Activated naive CD8-positive, alpha-beta T cell treated with anti-CD3 and anti-CD28 coated beads, Interleukin-2, amount 10 ng/mL, durations not matched to agents 7 days and 5 days (primary cell): ENCODE measurements at regions not wholly inside any gene's neighbourhood (a gene's known extent, or its start where the extent isn't known, plus 50 kb on each side); places are given as distances from the start of the nearest gene placed in this dataset.
"Not testable (repeated sequence)": the region's sequence is repeated elsewhere in the genome, so short reads cannot be mapped to it uniquely, and the experiment has no call there.

ENCODE experiments used
- ATAC-seq: fragments of 150-1000 bp; cut with Tn5 transposase; one replicate; pipeline ENCODE4 v1.10.0; 2021; ENCODE audit warnings: low read depth, moderate library complexity
- POLR2A ChIA-PET: fragments of 350-600 bp; sonication (Branson Sonifier 250); formaldehyde crosslinking; loops from one replicate; lab custom pipeline; 2021; ENCODE audit warnings: antibody characterized with exemption; lab: Charles Lee
- DNase-seq: peaks from one replicate; pipeline ENCODE4 v3.0.0; 2021
- H3K27ac Mint-ChIP-seq: one replicate; pipeline ENCODE4 v1.8.0; 2022; ENCODE audit warnings: mild to moderate bottlenecking, mixed read lengths
- H3K27me3 Mint-ChIP-seq: one replicate; pipeline ENCODE4 v1.8.0; 2022; ENCODE audit warnings: mild to moderate bottlenecking, moderate library complexity, mixed read lengths
- H3K36me3 Mint-ChIP-seq: one replicate; pipeline ENCODE4 v1.8.0; 2021; ENCODE audit warnings: mild to moderate bottlenecking, mixed read lengths
- H3K4me1 Mint-ChIP-seq: one replicate; pipeline ENCODE4 v1.8.0; 2021; ENCODE audit warnings: mixed read lengths
- H3K4me3 Mint-ChIP-seq: one replicate; pipeline ENCODE4 v1.8.0; 2022; ENCODE audit warnings: mild to moderate bottlenecking, moderate library complexity, mixed read lengths
- H3K9me3 Mint-ChIP-seq: one replicate; pipeline ENCODE4 v1.8.0; 2021; ENCODE audit warnings: mixed read lengths

- ATAC-seq, H3K27ac Mint-ChIP-seq, H3K4me3 Mint-ChIP-seq: not testable (repeated sequence)
These were observed 1075.3 kb downstream of the SI start for GRCh38 chr3:164003016-164003415.

GRCh38 chr3:163983940-163984339, 1094.4 kb downstream of the SI start:
- Mint-ChIP-seq H3K27ac (no peak overlapping the region), H3K4me1 (no peaks in the 10 kb centered on the region), H3K27me3 (no peaks in the 10 kb centered on the region), H3K36me3 (no peaks in the 10 kb centered on the region), H3K9me3 (no peaks in the 10 kb centered on the region), H3K4me3 (no peak overlapping the region)
- no peak for ATAC-seq
- POLR2A ChIA-PET, result no interaction called here
- DNase-seq, result no peak

More at GRCh38 chr3:164003016-164003415, 1075.3 kb downstream of the SI start:
- H3K9me3 Mint-ChIP-seq, POLR2A ChIA-PET, H3K27me3 Mint-ChIP-seq, DNase-seq, H3K36me3 Mint-ChIP-seq, H3K4me1 Mint-ChIP-seq: not testable (repeated sequence)

- Mint-ChIP-seq H3K9me3 (peaks cover 4% of the 10 kb centered on the region), H3K27me3 (no peaks in the 10 kb centered on the region), H3K36me3 (no peaks in the 10 kb centered on the region), H3K27ac (no peak overlapping the region), H3K4me3 (no peak overlapping the region), H3K4me1 (no peaks in the 10 kb centered on the region)
- POLR2A ChIA-PET, result no interaction called here
- ATAC-seq (no peak), DNase-seq (no peak)
These were observed 1106.4 kb downstream of the SI start for GRCh38 chr3:163971861-163972260.

GRCh38 chr3:163957072-163957471, 1121.2 kb downstream of the SI start:
- POLR2A ChIA-PET, result no interaction called here
- H3K36me3 Mint-ChIP-seq, result no peaks in the 10 kb centered on the region
- DNase-seq (no peak), ATAC-seq (no peak)
- no peak overlapping the region for H3K4me3 Mint-ChIP-seq
- H3K4me1 Mint-ChIP-seq, result no peaks in the 10 kb centered on the region
- no peaks in the 10 kb centered on the region for H3K27me3 Mint-ChIP-seq
- no peaks in the 10 kb centered on the region for H3K9me3 Mint-ChIP-seq
- H3K27ac Mint-ChIP-seq, result no peak overlapping the region

- Mint-ChIP-seq H3K36me3 (no peaks in the 10 kb centered on the region), H3K27ac (no peak overlapping the region), H3K4me1 (no peaks in the 10 kb centered on the region), H3K4me3 (no peak overlapping the region), H3K27me3 (no peaks in the 10 kb centered on the region), H3K9me3 (no peaks in the 10 kb centered on the region)
- ATAC-seq (no peak), DNase-seq (no peak)
- POLR2A ChIA-PET, result no interaction called here
These were observed 1124.8 kb downstream of the SI start for GRCh38 chr3:163953526-163953925.

GRCh38 chr3:163952499-163952898, 1125.8 kb downstream of the SI start:
- DNase-seq, result no peak
- H3K4me3 Mint-ChIP-seq, result no peak overlapping the region
- H3K9me3 Mint-ChIP-seq, result peaks cover 3% of the 10 kb centered on the region
- no peak for ATAC-seq
- no peaks in the 10 kb centered on the region for H3K4me1 Mint-ChIP-seq
- POLR2A ChIA-PET, result no interaction called here
- H3K36me3 Mint-ChIP-seq, result no peaks in the 10 kb centered on the region
- H3K27ac Mint-ChIP-seq, result no peak overlapping the region
- H3K27me3 Mint-ChIP-seq, result no peaks in the 10 kb centered on the region

GRCh38 chr3:163951397-163951987, 1126.8 kb downstream of the SI start:
- Mint-ChIP-seq H3K4me3 (no peak overlapping the region), H3K4me1 (no peaks in the 10 kb centered on the region), H3K27me3 (no peaks in the 10 kb centered on the region), H3K27ac (no peak overlapping the region), H3K9me3 (peaks cover 3% of the 10 kb centered on the region), H3K36me3 (no peaks in the 10 kb centered on the region)
- POLR2A ChIA-PET, result no interaction called here
- no peak for ATAC-seq
- no peak for DNase-seq

- H3K4me1 Mint-ChIP-seq, result no peaks in the 10 kb centered on the region
- H3K27ac Mint-ChIP-seq, result no peak overlapping the region
These were observed 1131.5 kb downstream of the SI start for GRCh38 chr3:163946785-163947184.

GRCh38 chr3:163943664-163944063, 1134.6 kb downstream of the SI start:
- H3K36me3 Mint-ChIP-seq, result no peaks in the 10 kb centered on the region
- H3K27ac Mint-ChIP-seq, result no peak overlapping the region
- DNase-seq (no peak), ATAC-seq (no peak)
- no peak overlapping the region for H3K4me3 Mint-ChIP-seq
- peaks cover 9% of the 10 kb centered on the region for H3K9me3 Mint-ChIP-seq
- H3K4me1 Mint-ChIP-seq, result no peaks in the 10 kb centered on the region
- H3K27me3 Mint-ChIP-seq, result no peaks in the 10 kb centered on the region
- POLR2A ChIA-PET, result no interaction called here

More at GRCh38 chr3:163946785-163947184, 1131.5 kb downstream of the SI start:
- Mint-ChIP-seq H3K36me3 (no peaks in the 10 kb centered on the region), H3K27me3 (no peaks in the 10 kb centered on the region), H3K9me3 (peaks cover 7% of the 10 kb centered on the region), H3K4me3 (no peak overlapping the region)
- ATAC-seq, result no peak
- POLR2A ChIA-PET, result no interaction called here
- no peak for DNase-seq

- POLR2A ChIA-PET, result no interaction called here
- ATAC-seq (no peak), DNase-seq (no peak)
- Mint-ChIP-seq H3K27ac (no peak overlapping the region), H3K9me3 (peaks cover 6% of the 10 kb centered on the region), H3K4me1 (no peaks in the 10 kb centered on the region), H3K27me3 (no peaks in the 10 kb centered on the region), H3K36me3 (no peaks in the 10 kb centered on the region), H3K4me3 (no peak overlapping the region)
These were observed 1138.4 kb downstream of the SI start for GRCh38 chr3:163939926-163940325.

GRCh38 chr3:163936543-163936942, 1141.8 kb downstream of the SI start:
- H3K4me1 Mint-ChIP-seq, result no peaks in the 10 kb centered on the region
- DNase-seq, result no peak
- no peak overlapping the region for H3K27ac Mint-ChIP-seq
- H3K36me3 Mint-ChIP-seq, result no peaks in the 10 kb centered on the region
- H3K27me3 Mint-ChIP-seq, result no peaks in the 10 kb centered on the region
- peaks cover 3% of the 10 kb centered on the region for H3K9me3 Mint-ChIP-seq
- no peak for ATAC-seq
- no peak overlapping the region for H3K4me3 Mint-ChIP-seq
- POLR2A ChIA-PET, result no interaction called here

GRCh38 chr3:163935411-163935810, 1142.9 kb downstream of the SI start:
- no peaks in the 10 kb centered on the region for H3K4me1 Mint-ChIP-seq
- DNase-seq, result no peak
- H3K36me3 Mint-ChIP-seq, result no peaks in the 10 kb centered on the region

GRCh38 chr3:163929069-163929652, 1149.1 kb downstream of the SI start:
- H3K27ac Mint-ChIP-seq, result no peak overlapping the region
- POLR2A ChIA-PET, result no interaction called here
- DNase-seq (no peak), ATAC-seq (no peak)
- H3K4me3 Mint-ChIP-seq, result no peak overlapping the region
- no peaks in the 10 kb centered on the region for H3K27me3 Mint-ChIP-seq
- no peaks in the 10 kb centered on the region for H3K36me3 Mint-ChIP-seq
- H3K4me1 Mint-ChIP-seq, result no peaks in the 10 kb centered on the region
- peaks cover 3% of the 10 kb centered on the region for H3K9me3 Mint-ChIP-seq

More at GRCh38 chr3:163935411-163935810, 1142.9 kb downstream of the SI start:
- POLR2A ChIA-PET, result no interaction called here
- ATAC-seq, result no peak
- Mint-ChIP-seq H3K9me3 (peaks cover 1% of the 10 kb centered on the region), H3K27ac (no peak overlapping the region), H3K4me3 (no peak overlapping the region), H3K27me3 (no peaks in the 10 kb centered on the region)

GRCh38 chr3:163927521-163927920, 1150.8 kb downstream of the SI start:
- no peaks in the 10 kb centered on the region for H3K27me3 Mint-ChIP-seq
- H3K27ac Mint-ChIP-seq, result no peak overlapping the region
- DNase-seq (no peak), ATAC-seq (no peak)
- H3K4me3 Mint-ChIP-seq, result no peak overlapping the region
- peaks cover 3% of the 10 kb centered on the region for H3K9me3 Mint-ChIP-seq
- no peaks in the 10 kb centered on the region for H3K36me3 Mint-ChIP-seq
- POLR2A ChIA-PET, result no interaction called here
- no peaks in the 10 kb centered on the region for H3K4me1 Mint-ChIP-seq
